HuH-7 (cell line): ENCODE measurements at regions not wholly inside any gene's neighbourhood (a gene's known extent, or its start where the extent isn't known, plus 50 kb on each side); places are given as distances from the start of the nearest gene placed in this dataset.
"Not testable (repeated sequence)": the region's sequence is repeated elsewhere in the genome, so short reads cannot be mapped to it uniquely, and the experiment has no call there.

ENCODE experiments used
- DNase-seq: peaks from one replicate; pipeline ENCODE4 v3.0.0; 2011; ENCODE audit warnings: low spot score

DNA sequence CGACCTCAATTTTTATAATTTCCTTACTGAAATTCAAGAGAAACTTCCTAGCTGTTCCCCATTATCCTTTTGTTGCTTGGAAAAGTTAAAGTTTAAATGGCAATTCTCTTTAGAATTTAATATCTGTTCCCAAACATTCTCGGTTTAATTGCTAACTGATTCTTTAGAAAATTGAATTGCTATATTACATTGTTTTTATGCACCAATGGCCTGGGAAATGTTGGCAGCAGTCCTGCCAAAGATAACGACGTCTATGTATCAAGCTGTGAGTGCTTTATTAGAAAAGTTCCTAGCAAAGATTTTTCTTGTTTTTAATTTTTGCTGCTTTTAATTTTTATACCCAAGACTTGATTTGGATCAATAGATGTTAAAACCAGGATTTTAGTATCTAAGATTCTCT lies 167.8 kb upstream of the HDAC4 start:
- no peak for DNase-seq

- no peak for DNase-seq
Measured at GRCh38 chr2:239567786-239568185, 167.0 kb upstream of the HDAC4 start.

DNA sequence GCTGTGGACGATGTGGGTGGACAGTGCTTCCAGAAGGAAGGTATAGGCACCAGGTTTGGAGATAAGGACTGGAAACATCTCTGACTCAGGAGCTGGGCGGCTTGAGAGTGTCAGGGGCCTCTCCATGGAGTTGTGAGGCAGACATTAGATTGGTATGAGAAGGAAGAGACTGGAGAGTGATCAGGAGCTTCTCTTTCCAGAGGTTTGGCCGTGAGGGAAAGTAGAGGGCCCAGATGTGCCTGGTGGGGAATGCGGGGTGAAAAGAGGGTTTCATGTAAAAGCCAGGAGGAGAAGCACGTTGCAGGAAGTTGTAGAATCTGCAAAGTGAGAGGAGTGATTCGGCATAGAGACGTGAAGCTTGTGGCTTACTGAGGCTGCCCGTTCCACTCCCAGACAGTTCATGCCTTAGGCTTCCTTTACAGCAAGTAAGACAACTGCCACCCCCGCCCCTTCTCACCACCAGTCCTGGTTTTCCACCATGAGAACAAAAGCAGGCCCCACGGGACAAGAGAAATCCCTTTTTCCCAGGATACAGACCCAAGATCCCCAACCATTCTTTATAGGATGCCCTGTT lies 166.3 kb upstream of the HDAC4 start:
- DNase-seq = no peak

GRCh38 chr2:239566162-239566994 lies 165.6 kb upstream of the HDAC4 start:
- DNase-seq = no peak

DNA sequence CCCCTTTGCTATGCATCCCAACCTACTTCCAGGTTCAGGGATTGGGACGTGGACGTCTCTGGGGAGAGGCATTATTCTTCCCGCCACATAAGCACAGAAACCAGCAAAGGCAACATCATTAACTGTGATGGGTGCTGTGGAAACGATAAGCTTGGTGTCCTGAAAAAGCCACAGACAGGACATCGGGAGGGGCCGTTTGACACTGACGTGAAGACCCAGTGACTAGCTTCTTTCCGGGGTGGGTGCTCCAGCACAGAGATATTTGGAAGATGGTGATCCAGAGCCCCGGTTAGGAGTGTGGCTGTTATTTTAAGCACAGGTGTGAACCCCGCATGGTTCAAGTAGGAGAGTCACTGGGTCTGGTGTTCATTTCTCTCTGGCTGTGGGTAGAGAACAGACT lies 163.8 kb upstream of the HDAC4 start:
- no peak for DNase-seq

- DNase-seq = no peak
Measured at GRCh38 chr2:239563561-239563960, 162.7 kb upstream of the HDAC4 start.

DNA sequence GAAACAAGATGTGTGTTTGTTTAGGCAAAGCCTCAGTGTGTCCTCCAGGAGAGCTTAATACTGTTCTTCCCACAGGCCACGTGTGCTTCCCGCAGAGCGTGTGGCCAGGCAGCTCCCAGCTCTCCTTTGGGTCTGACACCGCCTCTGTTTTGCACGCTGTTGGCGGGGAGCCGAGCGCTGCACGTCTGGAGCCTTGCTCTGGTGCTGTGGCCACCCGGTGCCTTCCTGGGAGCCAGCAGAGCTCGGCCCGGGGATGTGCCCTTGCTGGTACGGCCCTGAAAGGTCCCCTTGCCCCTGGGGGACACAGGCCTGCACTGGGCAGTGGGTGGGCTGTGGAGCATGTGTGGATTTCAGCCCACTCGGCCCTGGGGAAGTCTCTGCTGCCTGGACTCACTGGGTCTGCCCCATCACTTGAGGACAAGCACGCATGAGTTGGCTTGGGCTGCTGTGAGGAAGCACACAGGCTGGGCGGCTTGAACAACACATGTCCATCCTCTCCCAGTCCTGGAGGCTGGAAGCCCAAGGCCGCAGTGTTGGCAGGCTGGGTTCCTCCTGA lies 160.7 kb upstream of the HDAC4 start:
- DNase-seq = no peak

GRCh38 chr2:239559417-239560261 lies 158.8 kb upstream of the HDAC4 start:
- DNase-seq = no peak

- DNase-seq = no peak
Measured at GRCh38 chr2:239558661-239559060, 157.8 kb upstream of the HDAC4 start.

DNA sequence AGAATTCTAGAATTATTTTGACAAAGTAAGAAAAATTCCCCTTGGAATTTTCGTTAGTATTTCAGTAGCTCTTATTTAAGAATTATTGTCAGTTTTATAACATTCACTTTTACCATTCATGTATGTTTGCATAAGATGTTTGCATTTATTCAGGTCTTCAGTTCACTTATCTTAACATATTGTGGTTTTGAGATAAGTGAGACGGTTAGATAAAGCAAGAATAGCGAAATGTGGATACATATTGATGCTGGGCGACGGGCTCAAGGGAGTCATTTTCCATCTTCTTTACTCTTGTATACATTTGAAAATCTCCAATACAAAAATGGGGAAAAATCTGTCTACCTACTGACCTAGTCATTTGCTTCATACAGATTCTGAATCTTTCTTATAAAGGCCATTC lies 156.7 kb upstream of the HDAC4 start:
- DNase-seq = no peak

GRCh38 chr2:239555571-239555905 lies 154.7 kb upstream of the HDAC4 start:
- no peak for DNase-seq

GRCh38 chr2:239554766-239555570 lies 154.1 kb upstream of the HDAC4 start:
- DNase-seq = no peak

DNA sequence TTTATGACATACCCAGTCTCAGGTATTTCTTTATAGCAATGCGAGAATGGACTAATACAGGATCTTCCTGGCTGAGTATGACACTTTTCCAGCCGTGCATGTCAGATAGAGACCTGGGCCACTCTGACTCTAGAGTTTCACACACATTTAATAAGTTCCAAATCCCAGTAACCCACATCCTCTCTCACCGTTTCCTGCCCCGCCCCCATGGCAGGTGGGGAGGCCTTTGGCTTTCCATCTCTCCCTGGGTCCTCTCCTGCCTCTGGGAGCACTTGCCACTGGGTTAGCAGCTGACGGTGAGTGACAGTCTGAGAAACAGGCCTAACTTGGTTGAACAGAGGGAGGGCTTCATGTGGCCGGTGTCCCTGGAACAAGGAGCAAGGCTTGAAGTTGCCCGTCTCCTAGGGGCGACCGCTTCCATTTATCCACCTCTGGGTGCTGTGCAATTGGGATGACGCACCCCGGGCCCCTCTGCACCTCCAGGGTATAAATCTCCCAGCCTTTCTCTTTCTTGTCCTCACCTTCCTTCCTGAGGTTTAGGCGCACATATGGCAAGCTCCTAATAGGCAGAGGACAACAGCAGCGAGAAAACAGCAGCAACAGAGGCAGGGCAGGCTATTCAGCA lies 152.7 kb upstream of the HDAC4 start:
- DNase-seq = no peak

- DNase-seq = no peak
Measured at GRCh38 chr2:239552213-239552926, 151.6 kb upstream of the HDAC4 start.

GRCh38 chr2:239551206-239551605 lies 150.4 kb upstream of the HDAC4 start:
- DNase-seq = no peak

GRCh38 chr2:239550357-239550756 lies 149.5 kb upstream of the HDAC4 start:
- no peak for DNase-seq

- no peak for DNase-seq
Measured at GRCh38 chr2:239549711-239550255, 149.0 kb upstream of the HDAC4 start.

DNA sequence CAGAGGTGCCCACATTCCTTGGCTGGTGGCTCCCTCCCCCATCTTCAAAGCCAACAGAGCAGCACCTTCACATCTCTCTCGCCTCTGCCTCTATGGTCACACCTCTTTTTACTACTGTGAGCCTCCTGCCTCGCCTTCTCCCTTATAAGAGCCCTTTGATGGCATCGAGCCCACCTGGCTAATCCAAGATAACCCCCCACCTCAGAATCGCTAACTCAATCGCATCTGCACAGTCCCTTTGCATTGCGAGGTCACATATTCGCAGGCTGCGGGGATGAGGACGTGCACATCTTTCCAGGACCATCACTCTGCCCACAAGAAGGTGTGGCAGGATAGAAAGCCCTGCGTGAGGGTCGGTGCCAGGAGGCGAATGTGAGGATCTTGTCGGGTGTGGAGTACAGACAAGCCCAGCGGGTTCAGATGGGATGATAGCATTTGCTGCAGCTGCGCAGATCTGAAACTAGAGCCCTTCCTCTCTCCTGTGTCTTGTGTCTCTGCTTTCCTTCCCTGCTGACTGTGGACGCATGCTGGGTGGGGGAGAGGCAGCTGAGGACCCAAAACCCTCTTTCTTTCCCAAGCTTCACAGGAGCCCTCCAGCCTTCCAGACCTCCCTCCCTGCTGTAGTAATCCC lies 148.3 kb upstream of the HDAC4 start:
- DNase-seq = no peak

DNA sequence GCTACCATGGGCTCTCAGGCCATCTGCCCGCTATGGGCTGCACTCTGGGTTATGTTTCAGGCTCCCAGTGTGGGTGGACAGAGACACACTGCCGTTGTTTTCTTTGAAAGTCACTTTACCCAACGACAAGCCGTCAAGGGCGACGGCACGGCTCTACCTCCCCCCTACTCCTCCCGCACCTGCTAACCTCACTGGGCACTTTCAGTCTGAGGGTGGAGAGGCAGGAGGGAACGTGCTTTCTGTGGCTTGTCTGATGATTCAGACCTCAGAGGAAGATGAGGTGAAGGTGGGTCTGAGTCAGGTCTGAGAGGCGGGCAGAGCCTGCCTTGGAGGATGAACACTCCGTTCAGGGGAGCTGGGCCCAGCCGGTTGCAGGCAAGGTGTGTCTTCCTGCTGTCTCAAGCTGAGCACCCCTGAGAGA lies 147.6 kb upstream of the HDAC4 start:
- DNase-seq = no peak

- not testable (repeated sequence) for DNase-seq
Measured at GRCh38 chr2:239547140-239547539, 146.3 kb upstream of the HDAC4 start.
